NCI-H1417 (cell line): ENCODE measurements at regions not wholly inside any gene's neighbourhood (a gene's known extent, or its start where the extent isn't known, plus 50 kb on each side); places are given as distances from the start of the nearest gene placed in this dataset.

ENCODE experiments used
- DNase-seq, 3 experiments: peaks; one replicate each; lab custom pipeline; 2025; lab: John Stamatoyannopoulos, UW

- no peak for DNase-seq
These were observed 222.2 kb upstream of the ATP11B start for GRCh38 chr3:182570946-182571594.

GRCh38 chr3:182575941-182576340, 217.4 kb upstream of the ATP11B start:
- no peak for DNase-seq

- no peak for DNase-seq
These were observed 209.8 kb upstream of the ATP11B start for GRCh38 chr3:182583545-182583944.

- no peak for DNase-seq
These were observed 207.7 kb upstream of the ATP11B start for GRCh38 chr3:182585532-182586150.

- DNase-seq, result no peak
These were observed 200.6 kb upstream of the ATP11B start for GRCh38 chr3:182592747-182593146.

- peak; percentile 77 to 99 (median 92) for DNase-seq
These were observed 196.5 kb upstream of the ATP11B start for GRCh38 chr3:182596676-182597410.

- DNase-seq, result no peak
These were observed 195.7 kb upstream of the ATP11B start for GRCh38 chr3:182597621-182598041.

GRCh38 chr3:182601597-182601996, 191.7 kb upstream of the ATP11B start:
- DNase-seq, result peak in 1 of 3 experiments; percentile 34

- DNase-seq, result no peak
These were observed 189.8 kb upstream of the ATP11B start for GRCh38 chr3:182603501-182603900.

- no peak for DNase-seq
These were observed 187.3 kb upstream of the ATP11B start for GRCh38 chr3:182605882-182606611.

GRCh38 chr3:182606905-182607504, 186.3 kb upstream of the ATP11B start:
- DNase-seq, result no peak

- DNase-seq, result peak in 1 of 3 experiments; percentile 28
These were observed 184.5 kb upstream of the ATP11B start for GRCh38 chr3:182608832-182609231.

- peak; percentile 50 to 86 (median 71) for DNase-seq
These were observed 183.6 kb upstream of the ATP11B start for GRCh38 chr3:182609575-182610156.

GRCh38 chr3:182612332-182612731, 181.0 kb upstream of the ATP11B start:
- DNase-seq, result no peak

- DNase-seq, result peak; percentile 28 to 73 (median 55)
These were observed 175.8 kb upstream of the ATP11B start for GRCh38 chr3:182617500-182617899.

GRCh38 chr3:182618085-182618732, 175.1 kb upstream of the ATP11B start:
- peak; percentile 63 to 88 (median 66) for DNase-seq

GRCh38 chr3:182618981-182619591, 174.2 kb upstream of the ATP11B start:
- DNase-seq, result peak in 2 of 3 experiments; percentile 68 to 79

GRCh38 chr3:182620723-182621434, 172.4 kb upstream of the ATP11B start:
- no peak for DNase-seq

- DNase-seq, result peak in 1 of 3 experiments; percentile 55
These were observed 171.7 kb upstream of the ATP11B start for GRCh38 chr3:182621435-182622240.
